ENCODE measurements at regions not wholly inside any gene's neighbourhood (a gene's known extent, or its start where the extent isn't known, plus 50 kb on each side); places are given as distances from the start of the nearest gene placed in this dataset.
"Not testable (repeated sequence)": the region's sequence is repeated elsewhere in the genome, so short reads cannot be mapped to it uniquely, and the experiment has no call there.

GRCh38 chr2:167784084-167784425, 463.3 kb downstream of the STK39 start:
- Mint-ChIP-seq H3K27me3 (peaks cover 3% of the 10 kb centered on the region), H3K9me3 (no peaks in the 10 kb centered on the region), H3K27ac (no peak overlapping the region), H3K4me3 (no peak overlapping the region), H3K36me3 (no peaks in the 10 kb centered on the region), H3K4me1 (ENCODE audit: low read depth) (no peaks in the 10 kb centered on the region)
- DNase-seq = no peak
- intact Hi-C loops (cut with micrococcal nuclease) = no loop called here
- POLR2A ChIA-PET = no interaction called here
- CTCF ChIA-PET = no interaction called here

GRCh38 chr2:167783261-167784083, 463.9 kb downstream of the STK39 start:
- ChIA-PET POLR2A (no interaction called here), CTCF (no interaction called here)
- Mint-ChIP-seq H3K4me3 (no peak overlapping the region), H3K9me3 (no peaks in the 10 kb centered on the region), H3K27me3 (peaks cover 3% of the 10 kb centered on the region), H3K4me1 (ENCODE audit: low read depth) (no peaks in the 10 kb centered on the region), H3K36me3 (no peaks in the 10 kb centered on the region), H3K27ac (no peak overlapping the region)
- no peak for DNase-seq
- intact Hi-C loops (cut with micrococcal nuclease) = no loop called here

- CTCF ChIA-PET; H3K27ac Mint-ChIP-seq; POLR2A ChIA-PET; H3K4me3 Mint-ChIP-seq; H3K4me1 Mint-ChIP-seq (ENCODE audit: low read depth); H3K27me3 Mint-ChIP-seq; H3K36me3 Mint-ChIP-seq; DNase-seq; intact Hi-C loops (cut with micrococcal nuclease); H3K9me3 Mint-ChIP-seq: not testable (repeated sequence)
These were observed 465.8 kb downstream of the STK39 start for GRCh38 chr2:167781629-167782028.

- ChIA-PET CTCF (no interaction called here), POLR2A (no interaction called here)
- no peaks in the 10 kb centered on the region for H3K4me1 Mint-ChIP-seq (ENCODE audit: low read depth)
- no peaks in the 10 kb centered on the region for H3K36me3 Mint-ChIP-seq
- DNase-seq = no peak
- no peak overlapping the region for H3K27ac Mint-ChIP-seq
- no peaks in the 10 kb centered on the region for H3K27me3 Mint-ChIP-seq
- no peaks in the 10 kb centered on the region for H3K9me3 Mint-ChIP-seq
- intact Hi-C loops (cut with micrococcal nuclease) = no loop called here
- H3K4me3 Mint-ChIP-seq = no peak overlapping the region
These were observed 471.0 kb downstream of the STK39 start for GRCh38 chr2:167776359-167776758.

GRCh38 chr2:167771628-167772027, 475.8 kb downstream of the STK39 start:
- Mint-ChIP-seq H3K27me3 (no peaks in the 10 kb centered on the region), H3K4me1 (ENCODE audit: low read depth) (no peaks in the 10 kb centered on the region), H3K36me3 (no peaks in the 10 kb centered on the region), H3K9me3 (no peaks in the 10 kb centered on the region), H3K4me3 (no peak overlapping the region), H3K27ac (no peak overlapping the region)
- ChIA-PET CTCF (no interaction called here), POLR2A (no interaction called here)
- DNase-seq = no peak
- intact Hi-C loops (cut with micrococcal nuclease) = no loop called here

GRCh38 chr2:167769020-167769419, 478.4 kb downstream of the STK39 start:
- H3K9me3 Mint-ChIP-seq = no peaks in the 10 kb centered on the region
- ChIA-PET POLR2A (no interaction called here), CTCF (no interaction called here)
- no peak overlapping the region for H3K4me3 Mint-ChIP-seq
- H3K27me3 Mint-ChIP-seq = no peaks in the 10 kb centered on the region
- intact Hi-C loops (cut with micrococcal nuclease) = no loop called here
- DNase-seq = no peak
- no peaks in the 10 kb centered on the region for H3K36me3 Mint-ChIP-seq
- H3K4me1 Mint-ChIP-seq (ENCODE audit: low read depth) = no peaks in the 10 kb centered on the region
- H3K27ac Mint-ChIP-seq = no peak overlapping the region

- no peaks in the 10 kb centered on the region for H3K4me1 Mint-ChIP-seq (ENCODE audit: low read depth)
- H3K27me3 Mint-ChIP-seq = no peaks in the 10 kb centered on the region
- no peak overlapping the region for H3K27ac Mint-ChIP-seq
- no peaks in the 10 kb centered on the region for H3K36me3 Mint-ChIP-seq
- ChIA-PET CTCF (no interaction called here), POLR2A (no interaction called here)
- no peak for DNase-seq
- intact Hi-C loops (cut with micrococcal nuclease) = no loop called here
- no peaks in the 10 kb centered on the region for H3K9me3 Mint-ChIP-seq
- no peak overlapping the region for H3K4me3 Mint-ChIP-seq
These were observed 479.6 kb downstream of the STK39 start for GRCh38 chr2:167767830-167768229.

- POLR2A ChIA-PET = no interaction called here
- no peaks in the 10 kb centered on the region for H3K36me3 Mint-ChIP-seq
- H3K9me3 Mint-ChIP-seq = no peaks in the 10 kb centered on the region
- H3K27me3 Mint-ChIP-seq = no peaks in the 10 kb centered on the region
- no peak overlapping the region for H3K27ac Mint-ChIP-seq
- intact Hi-C loops (cut with micrococcal nuclease) = no loop called here
- no peak for DNase-seq
- CTCF ChIA-PET = no interaction called here
- no peaks in the 10 kb centered on the region for H3K4me1 Mint-ChIP-seq (ENCODE audit: low read depth)
- H3K4me3 Mint-ChIP-seq = no peak overlapping the region
These were observed 482.5 kb downstream of the STK39 start for GRCh38 chr2:167764772-167765341.

GRCh38 chr2:167761465-167762136, 485.8 kb downstream of the STK39 start:
- H3K27ac Mint-ChIP-seq = no peak overlapping the region
- intact Hi-C loops (cut with micrococcal nuclease) = no loop called here
- H3K4me3 Mint-ChIP-seq = no peak overlapping the region

GRCh38 chr2:167759531-167759930, 487.9 kb downstream of the STK39 start:
- intact Hi-C loops (cut with micrococcal nuclease) = no loop called here
- Mint-ChIP-seq H3K4me1 (ENCODE audit: low read depth) (no peaks in the 10 kb centered on the region), H3K9me3 (no peaks in the 10 kb centered on the region), H3K27me3 (no peaks in the 10 kb centered on the region), H3K36me3 (no peaks in the 10 kb centered on the region), H3K4me3 (no peak overlapping the region), H3K27ac (no peak overlapping the region)
- POLR2A ChIA-PET = no interaction called here
- CTCF ChIA-PET = no interaction called here
- no peak for DNase-seq

More at GRCh38 chr2:167761465-167762136, 485.8 kb downstream of the STK39 start:
- DNase-seq = no peak
- POLR2A ChIA-PET = no interaction called here
- CTCF ChIA-PET = no interaction called here
- no peaks in the 10 kb centered on the region for H3K4me1 Mint-ChIP-seq (ENCODE audit: low read depth)
- no peaks in the 10 kb centered on the region for H3K27me3 Mint-ChIP-seq
- no peaks in the 10 kb centered on the region for H3K9me3 Mint-ChIP-seq
- H3K36me3 Mint-ChIP-seq = no peaks in the 10 kb centered on the region

- DNase-seq = no peak
- Mint-ChIP-seq H3K27me3 (no peaks in the 10 kb centered on the region), H3K36me3 (no peaks in the 10 kb centered on the region), H3K4me3 (no peak overlapping the region), H3K9me3 (no peaks in the 10 kb centered on the region), H3K4me1 (ENCODE audit: low read depth) (no peaks in the 10 kb centered on the region), H3K27ac (no peak overlapping the region)
- ChIA-PET CTCF (no interaction called here), POLR2A (no interaction called here)
- intact Hi-C loops (cut with micrococcal nuclease) = no loop called here
These were observed 489.1 kb downstream of the STK39 start for GRCh38 chr2:167758292-167758691.

- ChIA-PET POLR2A (no interaction called here), CTCF (no interaction called here)
- no peak overlapping the region for H3K27ac Mint-ChIP-seq
- H3K9me3 Mint-ChIP-seq = no peaks in the 10 kb centered on the region
- DNase-seq = no peak
- H3K4me1 Mint-ChIP-seq (ENCODE audit: low read depth) = no peaks in the 10 kb centered on the region
- peaks cover 4% of the 10 kb centered on the region for H3K27me3 Mint-ChIP-seq
- H3K4me3 Mint-ChIP-seq = no peak overlapping the region
- no peaks in the 10 kb centered on the region for H3K36me3 Mint-ChIP-seq
- intact Hi-C loops (cut with micrococcal nuclease) = no loop called here
These were observed 490.9 kb downstream of the STK39 start for GRCh38 chr2:167756446-167756845.

- Mint-ChIP-seq H3K9me3 (no peaks in the 10 kb centered on the region), H3K4me1 (ENCODE audit: low read depth) (no peaks in the 10 kb centered on the region), H3K27me3 (peaks cover 10% of the 10 kb centered on the region), H3K36me3 (no peaks in the 10 kb centered on the region), H3K4me3 (no peak overlapping the region), H3K27ac (no peak overlapping the region)
- no peak for DNase-seq
- ChIA-PET POLR2A (no interaction called here), CTCF (no interaction called here)
- intact Hi-C loops (cut with micrococcal nuclease) = no loop called here
These were observed 494.3 kb downstream of the STK39 start for GRCh38 chr2:167753142-167753541.

Data from activated CD4-positive, alpha-beta memory T cell treated with anti-CD3 and anti-CD28 coated beads for 36 hours (primary cell).